DND-41 (cell line): ENCODE measurements at regions not wholly inside any gene's neighbourhood (a gene's known extent, or its start where the extent isn't known, plus 50 kb on each side); places are given as distances from the start of the nearest gene placed in this dataset.
"Not testable (repeated sequence)": the region's sequence is repeated elsewhere in the genome, so short reads cannot be mapped to it uniquely, and the experiment has no call there.

Source experiments
- CTCF ChIP-seq: IDR thresholded peaks from 2 replicates; pipeline ENCODE4 v1.5.1; 2012; ENCODE audit warnings: borderline replicate concordance, low read length, moderate library complexity, mild to moderate bottlenecking; ENCODE audit not compliant: poor library complexity, severe bottlenecking; ENCODE audit errors: extremely low read depth
- EZH2 ChIP-seq: IDR thresholded peaks from 3 replicates; pipeline ENCODE4 v1.6.1; 2012; ENCODE audit warnings: borderline replicate concordance, low read depth, mild to moderate bottlenecking, moderate library complexity, low read length, inconsistent platforms; ENCODE audit not compliant: severe bottlenecking

- not testable (repeated sequence) for TF ChIP-seq CTCF, EZH2
These were observed 103.1 kb downstream of the CAPZA3 start for GRCh38 chr12:18840997-18841396.
